GM12878 (cell line): ENCODE measurements at regions not wholly inside any gene's neighbourhood (a gene's known extent, or its start where the extent isn't known, plus 50 kb on each side); places are given as distances from the start of the nearest gene placed in this dataset.

Experiments used
- ATAC-seq: fragments of 200-7000 bp; cut with Tn5 transposase; 3 replicates; pipeline ENCODE4 v1.9.1; 2020; ENCODE audit warnings: mild to moderate bottlenecking, moderate library complexity
- BruUV-seq: library from RNA; stranded (reverse); fragments of 400-500 nt; replicated peaks from 2 replicates; lab custom pipeline; 2021; lab: Mats Ljungman, UMichigan
- CTCF ChIA-PET: fragments of 300-600 bp; sonication (Branson Sonifier 250); formaldehyde crosslinking; extraction: SDS; loops from one replicate; lab custom pipeline; 2021; ENCODE audit warnings: inconsistent platforms; lab: Yijun Ruan, JAX
- POLR2A ChIA-PET: fragments of 350-600 bp; formaldehyde crosslinking; extraction: SDS; loops from one replicate; lab custom pipeline; 2021; ENCODE audit warnings: inconsistent platforms; lab: Charles Lee
- RAD21 ChIA-PET: fragments of 300-600 bp; sonication (Branson Sonifier 250); formaldehyde crosslinking; loops from one replicate; lab custom pipeline; 2023; ENCODE audit warnings: antibody characterized with exemption; ENCODE audit not compliant: unreplicated experiment; lab: Charles Lee
- SMC1A ChIA-PET: fragments of 300-600 bp; sonication (Branson Sonifier 250); formaldehyde crosslinking; loops from one replicate; lab custom pipeline; 2023; ENCODE audit not compliant: unreplicated experiment, uncharacterized antibody; lab: Charles Lee
- DNase-seq: peaks from one replicate; pipeline ENCODE4 v3.0.0-alpha.2; 2011; ENCODE audit warnings: low read depth, low spot score
- FAIRE-seq: peaks from 3 replicates; lab custom pipeline; 2011; peaks lifted over from hg19 to GRCh38; lab: Jason Lieb, UNC
- H2AFZ ChIP-seq: 2 replicates; pipeline ENCODE4 v1.6.0; 2011; ENCODE audit warnings: low read depth, low read length, control low read depth; ENCODE audit not compliant: control insufficient read depth
- H3K27ac ChIP-seq: 2 replicates; pipeline ENCODE4 v1.5.1; 2011; ENCODE audit warnings: control low read depth; ENCODE audit not compliant: control insufficient read depth, insufficient read depth
- H3K27me3 ChIP-seq, 2 experiments: replicated peaks in 1 of 2; 2 replicates each; pipeline versions ENCODE4 v1.6.0 to v1.6.1; 2011; ENCODE audit warnings: low read length in 1 of 2; ENCODE audit not compliant: control insufficient read depth in 2 of 2, insufficient read depth in 2 of 2
- H3K36me3 ChIP-seq, 2 experiments: 2 replicates each; pipeline ENCODE4 v1.5.1; 2011; ENCODE audit warnings: low read length in 1 of 2; ENCODE audit not compliant: control insufficient read depth in 2 of 2, insufficient read depth in 2 of 2
- H3K4me1 ChIP-seq: 2 replicates; pipeline ENCODE4 v1.6.1; 2011; ENCODE audit warnings: mild to moderate bottlenecking, low read length, moderate library complexity, mixed read lengths; ENCODE audit not compliant: control insufficient read depth, insufficient read depth
- H3K4me2 ChIP-seq: 2 replicates; pipeline ENCODE4 v1.6.0; 2011; ENCODE audit warnings: control low read depth; ENCODE audit not compliant: control insufficient read depth, insufficient read depth
- H3K4me3 ChIP-seq: fragments of 200-600 bp; sonication (generic); 2 replicates; pipeline ENCODE4 v1.5.1; 2016
- H3K79me2 ChIP-seq: 2 replicates; pipeline ENCODE4 v1.6.0; 2011; ENCODE audit warnings: low read length; ENCODE audit not compliant: control insufficient read depth, insufficient read depth
- H3K9ac ChIP-seq: 2 replicates; pipeline ENCODE4 v1.8.0; 2011; ENCODE audit warnings: low read length, control low read depth, mixed read lengths; ENCODE audit not compliant: control insufficient read depth, insufficient read depth
- H3K9me3 ChIP-seq: replicated peaks from 3 replicates; pipeline ENCODE4 v1.5.1; 2011; ENCODE audit warnings: mild to moderate bottlenecking, low read length; ENCODE audit not compliant: control insufficient read depth, insufficient read depth
- H4K20me1 ChIP-seq: 2 replicates; pipeline ENCODE4 v1.6.0; 2011; ENCODE audit not compliant: control insufficient read depth, insufficient read depth
- BACH1 ChIP-seq: fragments of 450-650 bp; IDR thresholded peaks from 2 replicates; pipeline ENCODE4 v1.6.1; 2017; ENCODE audit warnings: mild to moderate bottlenecking, borderline replicate concordance
- BMI1 ChIP-seq: fragments of 450-650 bp; IDR thresholded peaks from 2 replicates; pipeline ENCODE4 v1.6.1; 2016; ENCODE audit warnings: mild to moderate bottlenecking, moderate library complexity, borderline replicate concordance
- CBX5 ChIP-seq: sonication (generic); IDR thresholded peaks from 2 replicates; pipeline ENCODE4 v1.6.1; 2016; ENCODE audit warnings: low read depth, moderate library complexity, mild to moderate bottlenecking, inconsistent platforms
- EED ChIP-seq: sonication (generic); IDR thresholded peaks from 2 replicates; pipeline ENCODE4 v1.6.1; 2016; ENCODE audit warnings: antibody characterized with exemption, low read depth
- ELK1 ChIP-seq: IDR thresholded peaks from 2 replicates; pipeline ENCODE4 v1.6.1; 2012; ENCODE audit warnings: low read depth, low read length, improper control_type of control experiment
- HCFC1 ChIP-seq: fragments of 150-350 bp; IDR thresholded peaks from 2 replicates; pipeline ENCODE4 v1.6.1; 2014; ENCODE audit warnings: low read length
- JUNB ChIP-seq: IDR thresholded peaks from 2 replicates; pipeline ENCODE4 v1.6.1; 2016; ENCODE audit warnings: antibody characterized with exemption, mild to moderate bottlenecking
- LARP7 ChIP-seq: fragments of 450-650 bp; IDR thresholded peaks from 2 replicates; pipeline ENCODE4 v1.6.1; 2017; ENCODE audit warnings: mild to moderate bottlenecking
- MXI1 ChIP-seq: fragments of 150-350 bp; IDR thresholded peaks from 2 replicates; pipeline ENCODE4 v1.6.1; 2011; ENCODE audit warnings: low read depth, mild to moderate bottlenecking, inconsistent platforms, low read length, improper control_type of control experiment
- MYB ChIP-seq: fragments of 150-350 bp; IDR thresholded peaks from 2 replicates; pipeline ENCODE4 v1.6.1; 2014; ENCODE audit warnings: mild to moderate bottlenecking, low read depth, low read length, borderline replicate concordance
- NR2F1 ChIP-seq: fragments of 450-650 bp; conservative IDR thresholded peaks from 2 replicates; pipeline ENCODE4 v1.6.1; 2017; ENCODE audit warnings: mild to moderate bottlenecking
- RAD21 ChIP-seq: IDR thresholded peaks from 2 replicates; pipeline ENCODE4 v1.6.1; 2011; ENCODE audit warnings: mild to moderate bottlenecking, low read depth, low read length, moderate library complexity; ENCODE audit not compliant: insufficient read depth
- SUZ12 ChIP-seq: fragments of 200-600 bp; sonication (generic); IDR thresholded peaks from one replicate; pipeline ENCODE4 v1.6.1; 2018; ENCODE audit warnings: antibody characterized with exemption, mild to moderate bottlenecking; ENCODE audit not compliant: unreplicated experiment
- WGBS: methylation state at CpG from one replicate; pipeline ENCODE4 v1.1.6; 2016; ENCODE audit warnings: low lambda C conversion rate; ENCODE audit not compliant: insufficient replicate concordance, insufficient coverage; ENCODE audit errors: missing lambda C conversion rate; 5-methylcytosine and 5-hydroxymethylcytosine counted together
- in situ Hi-C: fragments of 300-500 bp; cut with MboI; formaldehyde crosslinking; loops from 9 replicates; pipeline ENCODE4 v1.14.3; 2018; ENCODE audit warnings: mixed read lengths
- intact Hi-C: fragments of 100-400 bp; cut with micrococcal nuclease; formaldehyde crosslinking; loops from one replicate; pipeline ENCODE4 v1.14.2; 2022; ENCODE audit not compliant: unreplicated experiment
- TF ChIP-seq, protein P1 (sequence below): fragments of 450-650 bp; IDR thresholded peaks from 2 replicates; pipeline ENCODE4 v1.6.1; 2017; ENCODE audit warnings: antibody characterized with exemption, mild to moderate bottlenecking, moderate library complexity
- TF ChIP-seq, protein P2 (sequence below): fragments of 450-650 bp; formaldehyde crosslinking; IDR thresholded peaks from 2 replicates; pipeline ENCODE4 v1.4.0; 2022; ENCODE audit warnings: mild to moderate bottlenecking, moderate library complexity

DNA sequence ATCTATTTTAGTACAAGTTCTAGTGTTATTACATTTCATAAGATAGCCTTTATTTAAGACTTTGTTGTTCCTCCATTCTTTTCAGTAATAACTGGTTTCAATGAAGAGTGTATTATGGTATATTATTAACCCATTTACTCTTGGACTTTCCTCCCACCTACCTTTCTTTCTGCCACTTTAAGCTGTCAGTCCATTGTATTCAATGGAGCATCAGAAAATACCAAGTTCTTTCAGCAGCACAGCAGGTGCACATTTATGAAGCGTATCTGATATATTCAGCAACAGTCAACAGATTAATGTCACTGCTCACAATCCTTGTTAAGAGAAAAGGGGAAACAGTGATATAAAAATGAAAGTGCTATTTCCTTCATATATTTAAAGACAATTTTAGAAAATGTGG lies 660.9 kb downstream of the C12orf50 start:
- DNase-seq (no peak), ATAC-seq (no peak), FAIRE-seq (no peak)
- WGBS = 0% methylated on average over 1 of the region's 1 CpG
- no TSS peak for BruUV-seq
- no peak overlapping the region for H3K4me2 ChIP-seq
- no peaks in the 10 kb centered on the region for H3K79me2 ChIP-seq
- no peaks in the 10 kb centered on the region for H3K9me3 ChIP-seq
- H4K20me1 ChIP-seq = no peaks in the 10 kb centered on the region
- ChIA-PET RAD21 (no interaction called here), POLR2A (no interaction called here), SMC1A (no interaction called here), CTCF (no interaction called here)
- no peaks in the 10 kb centered on the region for H3K4me1 ChIP-seq
- no peak overlapping the region for H3K4me3 ChIP-seq
- no peaks in the 10 kb centered on the region for H3K36me3 ChIP-seq
- no peak overlapping the region for H2AFZ ChIP-seq
- no peak overlapping the region for H3K9ac ChIP-seq
- H3K27ac ChIP-seq = no peak overlapping the region
- TF ChIP-seq, protein P1, sequence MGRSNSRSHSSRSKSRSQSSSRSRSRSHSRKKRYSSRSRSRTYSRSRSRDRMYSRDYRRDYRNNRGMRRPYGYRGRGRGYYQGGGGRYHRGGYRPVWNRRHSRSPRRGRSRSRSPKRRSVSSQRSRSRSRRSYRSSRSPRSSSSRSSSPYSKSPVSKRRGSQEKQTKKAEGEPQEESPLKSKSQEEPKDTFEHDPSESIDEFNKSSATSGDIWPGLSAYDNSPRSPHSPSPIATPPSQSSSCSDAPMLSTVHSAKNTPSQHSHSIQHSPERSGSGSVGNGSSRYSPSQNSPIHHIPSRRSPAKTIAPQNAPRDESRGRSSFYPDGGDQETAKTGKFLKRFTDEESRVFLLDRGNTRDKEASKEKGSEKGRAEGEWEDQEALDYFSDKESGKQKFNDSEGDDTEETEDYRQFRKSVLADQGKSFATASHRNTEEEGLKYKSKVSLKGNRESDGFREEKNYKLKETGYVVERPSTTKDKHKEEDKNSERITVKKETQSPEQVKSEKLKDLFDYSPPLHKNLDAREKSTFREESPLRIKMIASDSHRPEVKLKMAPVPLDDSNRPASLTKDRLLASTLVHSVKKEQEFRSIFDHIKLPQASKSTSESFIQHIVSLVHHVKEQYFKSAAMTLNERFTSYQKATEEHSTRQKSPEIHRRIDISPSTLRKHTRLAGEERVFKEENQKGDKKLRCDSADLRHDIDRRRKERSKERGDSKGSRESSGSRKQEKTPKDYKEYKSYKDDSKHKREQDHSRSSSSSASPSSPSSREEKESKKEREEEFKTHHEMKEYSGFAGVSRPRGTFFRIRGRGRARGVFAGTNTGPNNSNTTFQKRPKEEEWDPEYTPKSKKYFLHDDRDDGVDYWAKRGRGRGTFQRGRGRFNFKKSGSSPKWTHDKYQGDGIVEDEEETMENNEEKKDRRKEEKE = no peak
- TF ChIP-seq CBX5 = no peak
- TF ChIP-seq HCFC1 = no peak
- TF ChIP-seq RAD21 = no peak
- TF ChIP-seq JUNB = no peak
- no peak for TF ChIP-seq NR2F1
- no peak for TF ChIP-seq MYB
- TF ChIP-seq, protein P2, sequence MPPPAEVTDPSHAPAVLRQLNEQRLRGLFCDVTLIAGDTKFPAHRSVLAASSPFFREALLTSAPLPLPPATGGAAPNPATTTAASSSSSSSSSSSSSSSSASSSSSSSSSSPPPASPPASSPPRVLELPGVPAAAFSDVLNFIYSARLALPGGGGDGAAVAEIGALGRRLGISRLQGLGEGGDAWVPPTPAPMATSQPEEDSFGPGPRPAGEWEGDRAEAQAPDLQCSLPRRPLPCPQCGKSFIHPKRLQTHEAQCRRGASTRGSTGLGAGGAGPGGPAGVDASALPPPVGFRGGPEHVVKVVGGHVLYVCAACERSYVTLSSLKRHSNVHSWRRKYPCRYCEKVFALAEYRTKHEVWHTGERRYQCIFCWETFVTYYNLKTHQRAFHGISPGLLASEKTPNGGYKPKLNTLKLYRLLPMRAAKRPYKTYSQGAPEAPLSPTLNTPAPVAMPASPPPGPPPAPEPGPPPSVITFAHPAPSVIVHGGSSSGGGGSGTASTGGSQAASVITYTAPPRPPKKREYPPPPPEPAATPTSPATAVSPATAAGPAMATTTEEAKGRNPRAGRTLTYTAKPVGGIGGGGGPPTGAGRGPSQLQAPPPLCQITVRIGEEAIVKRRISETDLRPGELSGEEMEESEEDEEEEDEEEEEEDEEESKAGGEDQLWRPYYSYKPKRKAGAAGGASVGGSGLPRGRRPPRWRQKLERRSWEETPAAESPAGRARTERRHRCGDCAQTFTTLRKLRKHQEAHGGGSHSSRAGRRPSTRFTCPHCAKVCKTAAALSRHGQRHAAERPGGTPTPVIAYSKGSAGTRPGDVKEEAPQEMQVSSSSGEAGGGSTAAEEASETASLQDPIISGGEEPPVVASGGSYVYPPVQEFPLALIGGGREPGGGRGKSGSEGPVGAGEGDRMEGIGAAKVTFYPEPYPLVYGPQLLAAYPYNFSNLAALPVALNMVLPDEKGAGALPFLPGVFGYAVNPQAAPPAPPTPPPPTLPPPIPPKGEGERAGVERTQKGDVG (CRISPR knock-in tag) = no peak
- TF ChIP-seq MXI1 = no peak
- TF ChIP-seq SUZ12 = no peak
- no peak for TF ChIP-seq BACH1
- no peak for TF ChIP-seq EED
- TF ChIP-seq ELK1 = no peak
- TF ChIP-seq LARP7 = no peak
- no peak for TF ChIP-seq BMI1
- intact Hi-C loops = no loop called here
- no peaks in the 10 kb centered on the region for H3K27me3 ChIP-seq
- in situ Hi-C loops = no loop called here
